NCI-H82 treated with DMSO at 0.1 percent for 48 hours (cell line): ENCODE measurements at regions not wholly inside any gene's neighbourhood (a gene's known extent, or its start where the extent isn't known, plus 50 kb on each side); places are given as distances from the start of the nearest gene placed in this dataset.

Experiments
- DNase-seq: peaks from one replicate; lab custom pipeline; 2025; ENCODE audit not compliant: unreplicated experiment; lab: John Stamatoyannopoulos, UW

- DNase-seq = no peak
Observed at GRCh38 chr15:93829115-93829870, 402.1 kb upstream of the MCTP2 start.

DNA sequence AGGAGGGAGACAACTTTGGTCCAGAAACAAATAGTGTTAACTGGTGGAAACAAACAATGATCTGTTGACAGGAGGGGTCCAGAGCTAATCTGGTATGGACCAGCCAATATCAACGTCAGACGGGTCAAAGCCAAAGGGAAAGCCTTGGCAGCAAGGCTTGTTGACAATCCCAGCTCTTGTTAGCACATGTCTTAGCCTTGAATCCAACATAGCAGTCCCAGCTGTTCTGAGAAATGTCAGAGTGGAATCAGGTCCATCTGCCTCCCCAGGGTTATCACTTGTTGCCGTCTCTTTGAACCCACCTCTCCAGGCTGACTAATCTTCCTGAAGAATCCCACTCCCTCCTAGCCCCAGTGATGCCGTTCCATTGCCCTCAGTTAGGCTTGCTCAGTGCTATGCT, 404.6 kb upstream of the MCTP2 start:
- DNase-seq = no peak

GRCh38 chr15:93826293-93826692, 405.1 kb upstream of the MCTP2 start:
- no peak for DNase-seq

- DNase-seq = no peak
Observed at GRCh38 chr15:93825682-93826081, 405.7 kb upstream of the MCTP2 start.

DNA sequence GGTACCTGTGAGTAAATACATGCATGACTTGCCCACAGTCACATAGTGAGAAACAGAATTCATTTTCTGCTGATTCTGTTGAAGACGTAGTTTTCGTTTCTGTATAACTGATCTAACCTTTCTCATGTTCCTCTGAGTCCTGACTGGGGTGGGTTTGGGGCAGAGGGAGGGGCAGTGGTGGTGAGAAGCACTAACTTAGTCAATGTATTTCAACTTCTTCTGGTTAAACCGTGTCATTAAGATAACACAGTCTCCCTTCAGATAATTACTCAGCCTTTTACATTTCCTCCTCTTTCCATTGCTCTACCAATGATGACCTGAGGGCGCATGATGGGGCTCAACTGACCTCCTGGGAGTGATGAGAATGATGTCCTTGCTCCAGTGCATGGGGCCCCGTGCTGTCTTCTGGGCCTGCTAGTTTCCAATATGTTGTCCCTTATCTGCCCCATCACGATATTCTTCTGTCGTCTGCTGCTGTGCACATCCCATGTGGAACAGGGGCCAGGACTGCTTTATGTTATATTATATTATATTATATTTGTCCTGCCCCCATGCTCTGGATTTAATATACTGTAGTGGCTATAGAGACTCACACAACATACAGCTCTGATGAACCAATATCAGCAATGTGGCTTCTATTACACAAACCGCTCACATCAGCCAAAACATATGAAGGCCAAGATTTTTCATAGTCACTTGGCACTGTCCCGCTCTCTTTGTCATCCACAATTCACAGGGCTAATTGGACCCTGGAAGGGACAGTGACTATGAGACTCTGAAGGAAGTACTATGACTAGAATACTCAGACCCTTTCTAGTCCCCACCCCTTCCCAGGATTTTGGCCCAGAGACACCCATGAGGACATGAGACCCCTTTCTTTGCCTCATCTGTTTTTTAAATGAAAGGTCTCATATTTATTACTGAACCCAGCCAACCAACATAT, 407.1 kb upstream of the MCTP2 start:
- no peak for DNase-seq

- DNase-seq = no peak
Observed at GRCh38 chr15:93820566-93820965, 410.8 kb upstream of the MCTP2 start.

DNA sequence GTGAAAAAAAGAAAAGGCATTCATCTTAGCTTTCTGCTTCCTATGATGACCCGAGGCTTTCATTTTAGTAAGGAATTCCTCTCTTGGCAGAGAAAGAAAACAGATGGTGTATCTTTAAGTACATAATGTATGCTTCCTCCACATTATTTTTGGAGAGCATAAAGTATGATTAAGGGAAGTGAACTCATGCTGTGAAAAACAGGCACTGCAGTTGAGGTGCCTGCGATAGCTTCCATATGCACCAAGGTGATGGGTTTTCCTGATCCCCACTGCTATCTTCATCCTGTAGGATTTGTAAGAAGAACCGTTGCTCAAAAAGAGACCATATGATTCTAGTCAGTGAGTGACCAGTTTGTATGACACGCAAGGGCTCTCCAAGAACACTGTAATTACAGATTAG, 411.5 kb upstream of the MCTP2 start:
- no peak for DNase-seq

- DNase-seq = no peak
Observed at GRCh38 chr15:93816815-93817214, 414.5 kb upstream of the MCTP2 start.

DNA sequence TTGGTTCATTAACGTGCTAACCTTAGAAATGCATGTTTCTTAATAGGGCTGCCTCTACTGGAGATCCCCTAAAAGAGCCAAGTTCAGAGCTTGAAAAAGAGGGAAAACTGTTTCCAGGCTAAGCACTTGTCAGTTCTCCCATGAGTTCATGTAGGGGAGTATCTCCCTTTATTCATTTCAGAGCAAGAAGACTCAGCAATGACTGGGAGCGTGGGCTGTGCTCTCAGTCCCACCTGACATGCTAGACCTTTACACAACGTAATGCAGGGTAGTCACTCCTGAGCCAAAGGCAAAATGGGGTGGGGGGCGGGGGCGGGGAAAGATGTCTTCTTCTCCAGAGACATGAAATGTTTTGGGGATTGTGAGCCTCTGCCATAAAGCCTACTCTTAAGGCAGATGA, 420.1 kb upstream of the MCTP2 start:
- DNase-seq = no peak

- DNase-seq = no peak
Observed at GRCh38 chr15:93809516-93809915, 421.8 kb upstream of the MCTP2 start.

GRCh38 chr15:93803421-93804152, 427.8 kb upstream of the MCTP2 start:
- DNase-seq = no peak

DNA sequence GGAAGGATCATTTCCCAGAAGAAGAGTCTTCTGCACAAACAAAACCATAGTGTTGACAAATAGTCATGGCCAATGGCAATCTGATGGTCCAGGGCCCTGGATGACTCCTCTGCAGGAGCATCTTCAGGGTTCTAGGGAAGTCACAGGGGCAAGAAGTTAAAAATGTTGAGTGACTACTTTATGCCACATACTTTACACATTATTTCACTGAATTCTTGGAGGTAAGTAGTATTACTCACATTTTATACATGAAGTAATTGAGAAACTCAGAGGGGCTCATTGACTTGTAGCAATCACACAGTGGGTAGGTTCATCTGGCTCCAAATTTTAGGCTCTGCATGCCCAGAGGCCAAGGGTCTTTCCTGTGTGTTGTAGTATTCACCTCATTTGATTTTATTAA, 430.2 kb upstream of the MCTP2 start:
- no peak for DNase-seq

GRCh38 chr15:93800805-93801204, 430.6 kb upstream of the MCTP2 start:
- no peak for DNase-seq

DNA sequence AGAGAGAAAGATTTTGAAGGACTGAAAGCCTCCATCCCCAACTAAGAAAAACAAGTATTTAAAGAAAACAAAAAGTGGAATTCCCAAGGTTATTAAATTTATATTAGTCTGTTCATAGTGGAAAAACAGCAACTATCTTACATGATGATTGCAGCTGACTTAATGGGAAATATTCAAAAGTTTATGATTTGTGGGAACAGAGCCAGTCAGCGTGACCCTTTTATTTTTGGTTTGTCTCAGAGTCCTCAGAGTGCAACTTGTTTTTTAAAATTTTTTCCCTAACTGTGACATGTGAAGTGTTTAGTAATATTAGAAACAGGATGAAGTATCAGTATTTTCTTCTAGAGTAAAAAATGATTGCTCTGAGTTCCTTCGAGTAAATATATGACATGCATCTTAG, 441.9 kb upstream of the MCTP2 start:
- DNase-seq = no peak

- DNase-seq = no peak
Observed at GRCh38 chr15:93780073-93780472, 451.3 kb upstream of the MCTP2 start.

DNA sequence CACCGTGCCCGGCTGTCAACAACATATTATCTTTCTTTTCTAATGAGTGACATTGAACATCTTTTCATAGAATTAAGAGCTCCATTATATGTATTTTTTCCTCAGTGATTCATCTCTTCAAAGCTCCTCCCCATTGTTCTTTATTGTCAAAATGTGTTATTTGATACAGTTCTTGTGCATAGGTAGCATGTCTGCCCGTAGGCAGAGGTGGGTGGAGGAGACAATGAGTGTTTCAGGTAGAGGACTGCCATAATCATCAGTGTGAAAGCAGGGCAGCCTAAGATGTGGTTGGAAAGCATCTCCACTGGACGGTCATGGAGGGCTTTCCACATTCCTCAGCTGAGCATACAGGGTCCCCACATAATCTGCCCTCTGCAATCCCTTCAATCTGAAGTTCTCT, 452.0 kb upstream of the MCTP2 start:
- no peak for DNase-seq

DNA sequence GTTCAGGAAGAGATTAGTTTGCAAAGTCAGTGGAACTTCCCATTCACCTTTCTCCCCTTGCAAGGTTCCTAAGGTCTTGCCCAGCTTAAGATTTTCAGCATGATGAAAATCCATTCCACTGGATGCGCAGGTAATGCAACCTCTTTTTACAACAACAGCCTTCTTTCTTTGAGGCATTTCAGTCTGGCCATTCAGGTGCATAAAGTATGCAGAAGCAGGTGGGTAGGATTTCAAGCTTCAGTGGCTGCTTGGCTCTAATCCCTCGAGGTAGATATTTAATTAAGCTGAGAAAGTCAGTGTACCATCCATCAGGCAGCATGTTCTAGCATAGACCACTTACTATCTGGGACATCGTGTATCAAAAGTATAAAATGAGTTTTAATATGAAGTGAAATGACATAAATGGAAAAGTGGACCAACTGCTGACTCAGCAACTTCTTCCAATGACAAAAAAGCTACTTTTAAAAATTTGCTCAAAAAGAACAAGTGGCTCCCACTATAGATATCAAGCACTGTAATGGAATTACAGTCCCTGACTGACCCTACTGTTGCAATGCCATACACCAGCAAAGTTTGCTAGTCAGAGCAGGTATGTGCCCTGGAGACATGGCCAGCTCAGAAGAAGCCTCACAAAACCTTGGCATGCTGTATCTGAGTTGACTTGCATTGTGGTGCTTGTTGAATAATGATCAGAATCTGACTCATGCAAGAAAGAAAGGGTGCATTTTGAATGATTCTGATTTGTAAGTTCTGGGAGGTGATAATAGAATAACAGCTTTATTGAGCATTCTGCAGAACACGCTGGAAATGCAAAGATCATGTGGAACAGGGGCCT, 459.9 kb upstream of the MCTP2 start:
- no peak for DNase-seq

- DNase-seq = no peak
Observed at GRCh38 chr15:93770788-93771187, 460.6 kb upstream of the MCTP2 start.

DNA sequence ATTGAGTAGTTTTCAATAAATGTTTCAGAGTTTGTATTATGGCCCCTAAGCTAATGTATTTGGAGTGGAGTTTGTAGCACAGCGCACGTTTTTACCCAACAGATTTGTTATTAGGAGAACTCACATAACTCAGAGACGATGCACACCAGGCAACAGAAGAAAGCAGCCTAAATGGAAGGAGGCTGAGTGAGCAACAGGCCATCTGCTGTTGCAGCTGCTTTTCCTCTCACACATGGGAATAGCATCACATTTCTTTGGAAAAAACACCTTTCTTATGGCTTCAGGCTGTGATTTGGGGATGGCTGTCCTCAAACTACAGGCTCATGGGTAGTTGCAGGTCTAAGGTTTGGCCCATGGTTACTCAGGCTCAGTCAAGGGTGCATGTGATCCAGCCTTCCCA, 469.3 kb upstream of the MCTP2 start:
- DNase-seq = no peak

DNA sequence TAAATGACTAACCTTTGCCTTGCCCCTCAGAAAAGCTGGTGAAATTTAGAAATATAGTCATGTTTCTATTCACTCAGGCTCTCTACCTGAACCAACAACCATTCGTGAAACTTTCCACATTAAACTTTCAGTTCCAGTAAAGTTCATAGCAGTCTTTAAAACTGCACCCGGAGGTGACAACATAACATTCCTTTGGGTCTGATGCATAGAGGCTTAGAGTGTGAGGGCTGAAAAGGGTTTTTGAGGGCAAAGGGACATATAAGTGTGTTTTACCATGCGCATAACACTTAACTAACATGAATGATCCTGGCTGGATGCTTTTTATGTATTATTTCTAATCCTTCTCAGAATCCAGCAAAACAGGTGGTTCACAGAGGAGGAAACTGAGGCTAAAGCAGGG, 471.7 kb upstream of the MCTP2 start:
- DNase-seq = no peak

- DNase-seq = no peak
Observed at GRCh38 chr15:93758824-93759223, 472.5 kb upstream of the MCTP2 start.
